ENCODE measurements at regions not wholly inside any gene's neighbourhood (a gene's known extent, or its start where the extent isn't known, plus 50 kb on each side); places are given as distances from the start of the nearest gene placed in this dataset.

GRCh38 chr3:109918740-109919139 lies 581.4 kb upstream of the DPPA4 start:
- H3K4me1 ChIP-seq (ENCODE audit: control insufficient read depth, insufficient read depth, low read length) = no peaks in the 10 kb centered on the region
- 65% methylated on average over 2 of the region's 2 CpGs for WGBS
- H3K27ac ChIP-seq (ENCODE audit: low read length) = no peak overlapping the region
- DNase-seq (no peak), ATAC-seq (no peak)
- H3K4me3 ChIP-seq (ENCODE audit: low read length) = no peak overlapping the region
- no peaks in the 10 kb centered on the region for H3K9me3 ChIP-seq (ENCODE audit: control insufficient read depth, low read length)
- intact Hi-C loops (cut with DNase I) = no loop called here
- H3K27me3 ChIP-seq (ENCODE audit: control insufficient read depth, insufficient read depth) = no peaks in the 10 kb centered on the region

DNA sequence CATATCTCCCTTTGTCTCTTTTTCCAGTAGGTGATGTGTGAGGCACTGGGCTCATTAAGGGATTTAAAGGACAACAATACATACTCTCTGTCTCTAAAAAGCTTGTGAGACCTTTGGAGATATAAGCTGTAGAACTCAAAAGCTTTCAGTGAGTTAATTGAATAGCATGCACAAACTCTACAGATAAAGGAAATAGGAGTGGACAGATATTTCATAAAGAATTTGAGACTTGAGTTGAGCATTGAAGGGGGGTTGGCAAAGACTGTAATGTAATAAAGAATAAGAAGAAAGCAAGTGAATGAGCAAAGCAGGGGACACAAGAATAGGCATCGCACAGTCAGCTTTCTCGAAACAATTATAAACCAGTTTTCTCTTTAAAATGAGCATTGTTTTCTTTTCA lies 583.4 kb upstream of the DPPA4 start:
- H3K4me3 ChIP-seq (ENCODE audit: low read length) = no peak overlapping the region
- intact Hi-C loops (cut with DNase I) = no loop called here
- ATAC-seq = no peak
- DNase-seq = no peak
- WGBS = 95% methylated on average over 2 of the region's 2 CpGs
- H3K4me1 ChIP-seq (ENCODE audit: control insufficient read depth, insufficient read depth, low read length) = no peaks in the 10 kb centered on the region
- H3K27me3 ChIP-seq (ENCODE audit: control insufficient read depth, insufficient read depth) = no peaks in the 10 kb centered on the region
- no peaks in the 10 kb centered on the region for H3K9me3 ChIP-seq (ENCODE audit: control insufficient read depth, low read length)
- no peak overlapping the region for H3K27ac ChIP-seq (ENCODE audit: low read length)

- no peak overlapping the region for H3K27ac ChIP-seq (ENCODE audit: low read length)
- 64% methylated on average over 5 of the region's 5 CpGs for WGBS
- no peaks in the 10 kb centered on the region for H3K9me3 ChIP-seq (ENCODE audit: control insufficient read depth, low read length)
- H3K4me1 ChIP-seq (ENCODE audit: control insufficient read depth, insufficient read depth, low read length) = no peaks in the 10 kb centered on the region
- DNase-seq = no peak
- H3K4me3 ChIP-seq (ENCODE audit: low read length) = no peak overlapping the region
- no peaks in the 10 kb centered on the region for H3K27me3 ChIP-seq (ENCODE audit: control insufficient read depth, insufficient read depth)
- intact Hi-C loops (cut with DNase I) = no loop called here
- ATAC-seq = no peak
These were observed 584.2 kb upstream of the DPPA4 start for GRCh38 chr3:109921509-109921908.

GRCh38 chr3:109922856-109923255 lies 585.5 kb upstream of the DPPA4 start:
- no peaks in the 10 kb centered on the region for H3K4me1 ChIP-seq (ENCODE audit: control insufficient read depth, insufficient read depth, low read length)
- ATAC-seq (no peak), DNase-seq (no peak)
- no peak overlapping the region for H3K4me3 ChIP-seq (ENCODE audit: low read length)
- intact Hi-C loops (cut with DNase I) = no loop called here
- H3K9me3 ChIP-seq (ENCODE audit: control insufficient read depth, low read length) = no peaks in the 10 kb centered on the region
- H3K27ac ChIP-seq (ENCODE audit: low read length) = no peak overlapping the region
- no peaks in the 10 kb centered on the region for H3K27me3 ChIP-seq (ENCODE audit: control insufficient read depth, insufficient read depth)
- WGBS = 50% methylated on average over 2 of the region's 2 CpGs

GRCh38 chr3:109923431-109923830 lies 586.1 kb upstream of the DPPA4 start:
- DNase-seq (no peak), ATAC-seq (no peak)
- H3K4me3 ChIP-seq (ENCODE audit: low read length) = no peak overlapping the region
- H3K4me1 ChIP-seq (ENCODE audit: control insufficient read depth, insufficient read depth, low read length) = no peaks in the 10 kb centered on the region
- H3K27me3 ChIP-seq (ENCODE audit: control insufficient read depth, insufficient read depth) = no peaks in the 10 kb centered on the region
- intact Hi-C loops (cut with DNase I) = no loop called here
- 84% methylated on average over 3 of the region's 3 CpGs for WGBS
- no peaks in the 10 kb centered on the region for H3K9me3 ChIP-seq (ENCODE audit: control insufficient read depth, low read length)
- H3K27ac ChIP-seq (ENCODE audit: low read length) = no peak overlapping the region

DNA sequence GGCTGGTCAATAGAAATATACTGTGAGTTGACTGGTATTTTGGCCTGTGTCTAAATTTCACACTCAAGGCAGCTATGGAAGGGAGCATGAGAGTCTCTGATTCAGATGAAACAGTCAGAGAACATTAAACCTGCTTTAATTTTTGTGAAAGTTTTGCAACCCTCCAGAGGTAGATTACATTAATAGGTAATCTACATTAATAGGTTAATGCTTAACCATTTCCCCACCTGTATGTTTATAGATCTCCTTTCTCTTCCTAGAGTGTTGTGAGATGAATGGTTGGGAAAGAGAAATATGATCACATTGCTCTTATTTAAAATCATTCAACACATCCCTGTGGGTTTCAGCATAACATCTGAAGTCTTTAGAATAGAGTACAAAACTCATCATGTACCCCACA lies 586.9 kb upstream of the DPPA4 start:
- intact Hi-C loops (cut with DNase I) = no loop called here

DNA sequence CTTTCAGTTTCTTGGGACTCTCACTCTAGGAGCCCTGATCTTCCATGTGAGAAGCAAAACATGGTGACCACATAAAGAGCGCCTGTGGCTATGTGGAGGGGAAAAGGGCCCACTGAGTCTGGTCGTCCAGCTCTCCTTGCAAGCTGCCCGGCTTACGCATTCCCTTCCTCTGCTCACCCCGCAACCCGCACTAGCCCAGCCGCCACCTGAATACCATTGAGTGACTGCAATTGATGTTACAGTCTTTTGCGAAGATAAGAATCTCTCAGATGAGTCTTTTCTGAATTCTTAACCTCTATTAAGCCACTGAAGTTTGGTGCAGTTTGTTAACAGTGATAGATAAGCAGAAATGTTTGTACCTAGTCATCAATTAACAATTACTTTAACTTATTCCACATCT lies 589.0 kb upstream of the DPPA4 start:
- H3K4me1 ChIP-seq (ENCODE audit: control insufficient read depth, insufficient read depth, low read length) = no peaks in the 10 kb centered on the region
- DNase-seq = no peak
- no peak overlapping the region for H3K27ac ChIP-seq (ENCODE audit: low read length)
- 85% methylated on average over 8 of the region's 8 CpGs for WGBS
- ATAC-seq = no peak
- no peaks in the 10 kb centered on the region for H3K9me3 ChIP-seq (ENCODE audit: control insufficient read depth, low read length)
- intact Hi-C loops (cut with DNase I) = no loop called here
- no peaks in the 10 kb centered on the region for H3K27me3 ChIP-seq (ENCODE audit: control insufficient read depth, insufficient read depth)
- H3K4me3 ChIP-seq (ENCODE audit: low read length) = no peak overlapping the region

More for the DNA sequence above, 586.9 kb upstream of the DPPA4 start:
- DNase-seq (no peak), ATAC-seq (no peak)
- H3K4me3 ChIP-seq (ENCODE audit: low read length) = no peak overlapping the region
- H3K9me3 ChIP-seq (ENCODE audit: control insufficient read depth, low read length) = no peaks in the 10 kb centered on the region
- no peaks in the 10 kb centered on the region for H3K27me3 ChIP-seq (ENCODE audit: control insufficient read depth, insufficient read depth)
- H3K27ac ChIP-seq (ENCODE audit: low read length) = no peak overlapping the region
- H3K4me1 ChIP-seq (ENCODE audit: control insufficient read depth, insufficient read depth, low read length) = no peaks in the 10 kb centered on the region

GRCh38 chr3:109927161-109927560 lies 589.8 kb upstream of the DPPA4 start:
- H3K4me1 ChIP-seq (ENCODE audit: control insufficient read depth, insufficient read depth, low read length) = no peaks in the 10 kb centered on the region
- no peaks in the 10 kb centered on the region for H3K27me3 ChIP-seq (ENCODE audit: control insufficient read depth, insufficient read depth)
- no peaks in the 10 kb centered on the region for H3K9me3 ChIP-seq (ENCODE audit: control insufficient read depth, low read length)
- intact Hi-C loops (cut with DNase I) = no loop called here
- H3K4me3 ChIP-seq (ENCODE audit: low read length) = no peak overlapping the region
- 80% methylated on average over 2 of the region's 2 CpGs for WGBS
- ATAC-seq (no peak), DNase-seq (no peak)
- no peak overlapping the region for H3K27ac ChIP-seq (ENCODE audit: low read length)

DNA sequence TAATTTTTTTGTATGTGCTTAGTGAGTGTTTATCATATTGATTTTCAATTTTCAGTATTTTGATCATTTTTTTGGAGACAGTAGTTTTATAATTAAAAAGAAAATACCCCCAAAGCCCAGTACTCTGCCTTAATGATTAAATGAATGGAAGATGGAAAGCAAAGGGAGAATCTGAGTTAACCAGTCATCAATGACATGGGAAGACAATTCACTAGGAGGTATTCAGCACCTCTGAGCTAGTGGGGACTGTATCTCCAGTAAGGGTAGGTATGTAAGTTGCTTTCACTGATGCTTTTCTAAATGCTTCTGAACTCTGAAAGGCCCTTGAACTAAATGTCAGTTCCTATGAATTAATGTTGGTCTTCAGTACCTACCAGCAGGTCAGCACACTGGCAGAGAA lies 590.4 kb upstream of the DPPA4 start:
- Histone ChIP-seq H3K27ac (ENCODE audit: low read length) (no peak overlapping the region), H3K9me3 (ENCODE audit: control insufficient read depth, low read length) (no peaks in the 10 kb centered on the region), H3K4me1 (ENCODE audit: control insufficient read depth, insufficient read depth, low read length) (no peaks in the 10 kb centered on the region), H3K4me3 (ENCODE audit: low read length) (no peak overlapping the region), H3K27me3 (ENCODE audit: control insufficient read depth, insufficient read depth) (no peaks in the 10 kb centered on the region)
- ATAC-seq (no peak), DNase-seq (no peak)
- intact Hi-C loops (cut with DNase I) = no loop called here

GRCh38 chr3:109930582-109930981 lies 593.2 kb upstream of the DPPA4 start:
- no peak overlapping the region for H3K4me3 ChIP-seq (ENCODE audit: low read length)
- no peaks in the 10 kb centered on the region for H3K27me3 ChIP-seq (ENCODE audit: control insufficient read depth, insufficient read depth)
- ATAC-seq (no peak), DNase-seq (no peak)
- no peak overlapping the region for H3K27ac ChIP-seq (ENCODE audit: low read length)
- no peaks in the 10 kb centered on the region for H3K9me3 ChIP-seq (ENCODE audit: control insufficient read depth, low read length)
- no peaks in the 10 kb centered on the region for H3K4me1 ChIP-seq (ENCODE audit: control insufficient read depth, insufficient read depth, low read length)
- intact Hi-C loops (cut with DNase I) = no loop called here
- WGBS = 73% methylated on average over 3 of the region's 3 CpGs

GRCh38 chr3:109933576-109933975 lies 596.2 kb upstream of the DPPA4 start:
- Histone ChIP-seq H3K27me3 (ENCODE audit: control insufficient read depth, insufficient read depth) (no peaks in the 10 kb centered on the region), H3K9me3 (ENCODE audit: control insufficient read depth, low read length) (no peaks in the 10 kb centered on the region), H3K4me3 (ENCODE audit: low read length) (no peak overlapping the region), H3K4me1 (ENCODE audit: control insufficient read depth, insufficient read depth, low read length) (no peaks in the 10 kb centered on the region), H3K27ac (ENCODE audit: low read length) (no peak overlapping the region)
- 64% methylated on average over 1 of the region's 1 CpG for WGBS
- DNase-seq = no peak
- intact Hi-C loops (cut with DNase I) = no loop called here
- ATAC-seq = no peak

- intact Hi-C loops (cut with DNase I) = no loop called here
- 0% methylated on average over 1 of the region's 1 CpG for WGBS
- Histone ChIP-seq H3K4me1 (ENCODE audit: control insufficient read depth, insufficient read depth, low read length) (no peaks in the 10 kb centered on the region), H3K4me3 (ENCODE audit: low read length) (no peak overlapping the region), H3K27ac (ENCODE audit: low read length) (no peak overlapping the region), H3K27me3 (ENCODE audit: control insufficient read depth, insufficient read depth) (no peaks in the 10 kb centered on the region), H3K9me3 (ENCODE audit: control insufficient read depth, low read length) (no peaks in the 10 kb centered on the region)
- ATAC-seq (no peak), DNase-seq (no peak)
These were observed 602.5 kb upstream of the DPPA4 start for GRCh38 chr3:109939817-109940216.

Measured in right cardiac atrium (tissue), 5 donors.